ENCODE measurements at regions not wholly inside any gene's neighbourhood (a gene's known extent, or its start where the extent isn't known, plus 50 kb on each side); places are given as distances from the start of the nearest gene placed in this dataset.

- no peaks in the 10 kb centered on the region for H3K9me2 ChIP-seq (replicated peaks; ENCODE audit: control insufficient read depth, low read length)
- H3K9me3 ChIP-seq (ENCODE audit: control insufficient read depth, insufficient read depth, low read length) = no peaks in the 10 kb centered on the region
- TF ChIP-seq, protein P1, sequence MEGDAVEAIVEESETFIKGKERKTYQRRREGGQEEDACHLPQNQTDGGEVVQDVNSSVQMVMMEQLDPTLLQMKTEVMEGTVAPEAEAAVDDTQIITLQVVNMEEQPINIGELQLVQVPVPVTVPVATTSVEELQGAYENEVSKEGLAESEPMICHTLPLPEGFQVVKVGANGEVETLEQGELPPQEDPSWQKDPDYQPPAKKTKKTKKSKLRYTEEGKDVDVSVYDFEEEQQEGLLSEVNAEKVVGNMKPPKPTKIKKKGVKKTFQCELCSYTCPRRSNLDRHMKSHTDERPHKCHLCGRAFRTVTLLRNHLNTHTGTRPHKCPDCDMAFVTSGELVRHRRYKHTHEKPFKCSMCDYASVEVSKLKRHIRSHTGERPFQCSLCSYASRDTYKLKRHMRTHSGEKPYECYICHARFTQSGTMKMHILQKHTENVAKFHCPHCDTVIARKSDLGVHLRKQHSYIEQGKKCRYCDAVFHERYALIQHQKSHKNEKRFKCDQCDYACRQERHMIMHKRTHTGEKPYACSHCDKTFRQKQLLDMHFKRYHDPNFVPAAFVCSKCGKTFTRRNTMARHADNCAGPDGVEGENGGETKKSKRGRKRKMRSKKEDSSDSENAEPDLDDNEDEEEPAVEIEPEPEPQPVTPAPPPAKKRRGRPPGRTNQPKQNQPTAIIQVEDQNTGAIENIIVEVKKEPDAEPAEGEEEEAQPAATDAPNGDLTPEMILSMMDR (IDR thresholded peaks at IDR 0.05; ENCODE audit: low read depth, low read length, poor library complexity, severe bottlenecking) = no peak
- no peak for TF ChIP-seq EZH2phosphoT487 (IDR thresholded peaks at IDR 0.05; ENCODE audit: borderline replicate concordance, low read length)
- H3K4me1 ChIP-seq (ENCODE audit: control insufficient read depth, low read length) = no peaks in the 10 kb centered on the region
- no peaks in the 10 kb centered on the region for H3F3A ChIP-seq (ENCODE audit: control insufficient read depth, insufficient read depth)
- no peak overlapping the region for H3K27ac ChIP-seq (ENCODE audit: low read depth, low read length)
- H3K4me3 ChIP-seq (ENCODE audit: low read length) = no peak overlapping the region
- no peak overlapping the region for H3K4me2 ChIP-seq (ENCODE audit: low read length)
- H3K36me3 ChIP-seq (ENCODE audit: control insufficient read depth, low read length) = no peaks in the 10 kb centered on the region
- H3K27me3 ChIP-seq (ENCODE audit: control insufficient read depth, low read length) = no peaks in the 10 kb centered on the region
- no peaks in the 10 kb centered on the region for H4K20me1 ChIP-seq (ENCODE audit: control insufficient read depth, insufficient read depth, low read depth, low read length)
- H3K79me2 ChIP-seq (ENCODE audit: control insufficient read depth, low read length) = no peaks in the 10 kb centered on the region
These were observed 1072.8 kb upstream of the INTU start for GRCh38 chr4:126559961-126560360.

DNA sequence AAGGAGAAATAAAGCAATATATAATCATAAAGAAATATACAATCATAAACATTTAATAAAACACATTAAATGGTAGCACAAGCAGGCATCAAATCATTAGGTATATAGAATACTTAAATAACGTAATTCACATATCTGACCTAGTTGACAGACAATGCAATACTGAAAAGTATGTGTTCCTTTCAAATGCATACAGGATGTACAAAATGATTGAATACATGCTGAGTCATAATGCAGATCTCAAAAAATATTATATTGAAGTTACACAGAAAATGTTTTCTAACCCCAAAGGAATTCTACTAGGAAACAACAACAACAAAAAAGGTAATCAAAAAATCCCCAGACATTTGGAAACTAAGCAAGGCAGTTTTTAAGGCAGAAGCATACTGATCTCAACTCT, 1072.0 kb upstream of the INTU start:
- no peaks in the 10 kb centered on the region for H3K9me2 ChIP-seq (replicated peaks; ENCODE audit: control insufficient read depth, low read length)

GRCh38 chr4:126563389-126563788, 1069.4 kb upstream of the INTU start:
- no peak for TF ChIP-seq EZH2phosphoT487 (IDR thresholded peaks at IDR 0.05; ENCODE audit: borderline replicate concordance, low read length)
- TF ChIP-seq, protein P1 (IDR thresholded peaks at IDR 0.05; ENCODE audit: low read depth, low read length, poor library complexity, severe bottlenecking) = no peak
- Histone ChIP-seq H3K27ac (ENCODE audit: low read depth, low read length) (no peak overlapping the region), H3K27me3 (ENCODE audit: control insufficient read depth, low read length) (no peaks in the 10 kb centered on the region), H3K4me3 (ENCODE audit: low read length) (no peak overlapping the region), H3K4me1 (ENCODE audit: control insufficient read depth, low read length) (no peaks in the 10 kb centered on the region), H3K36me3 (ENCODE audit: control insufficient read depth, low read length) (no peaks in the 10 kb centered on the region), H4K20me1 (ENCODE audit: control insufficient read depth, insufficient read depth, low read depth, low read length) (no peaks in the 10 kb centered on the region), H3K4me2 (ENCODE audit: low read length) (no peak overlapping the region), H3K9me2 (replicated peaks; ENCODE audit: control insufficient read depth, low read length) (no peaks in the 10 kb centered on the region), H3K79me2 (ENCODE audit: control insufficient read depth, low read length) (no peaks in the 10 kb centered on the region), H3K9me3 (ENCODE audit: control insufficient read depth, insufficient read depth, low read length) (no peaks in the 10 kb centered on the region), H3F3A (ENCODE audit: control insufficient read depth, insufficient read depth) (no peaks in the 10 kb centered on the region)

More for the DNA sequence above, 1072.0 kb upstream of the INTU start:
- Histone ChIP-seq H3K27me3 (ENCODE audit: control insufficient read depth, low read length) (no peaks in the 10 kb centered on the region), H3K9me3 (ENCODE audit: control insufficient read depth, insufficient read depth, low read length) (no peaks in the 10 kb centered on the region), H3K36me3 (ENCODE audit: control insufficient read depth, low read length) (no peaks in the 10 kb centered on the region), H4K20me1 (ENCODE audit: control insufficient read depth, insufficient read depth, low read depth, low read length) (no peaks in the 10 kb centered on the region), H3K79me2 (ENCODE audit: control insufficient read depth, low read length) (no peaks in the 10 kb centered on the region), H3K4me1 (ENCODE audit: control insufficient read depth, low read length) (no peaks in the 10 kb centered on the region), H3K4me3 (ENCODE audit: low read length) (no peak overlapping the region), H3K4me2 (ENCODE audit: low read length) (no peak overlapping the region), H3K27ac (ENCODE audit: low read depth, low read length) (no peak overlapping the region), H3F3A (ENCODE audit: control insufficient read depth, insufficient read depth) (no peaks in the 10 kb centered on the region)
- TF ChIP-seq EZH2phosphoT487 (IDR thresholded peaks at IDR 0.05; ENCODE audit: borderline replicate concordance, low read length) = no peak
- TF ChIP-seq, protein P1 (IDR thresholded peaks at IDR 0.05; ENCODE audit: low read depth, low read length, poor library complexity, severe bottlenecking) = no peak
